C4-2B (cell line): ENCODE measurements at regions not wholly inside any gene's neighbourhood (a gene's known extent, or its start where the extent isn't known, plus 50 kb on each side); places are given as distances from the start of the nearest gene placed in this dataset.

Source experiments
- ZFX ChIP-seq: fragments of 450-650 bp; IDR thresholded peaks from 2 replicates; pipeline ENCODE4 v1.6.1; 2017
- TF ChIP-seq, protein P1 (sequence below): fragments of 450-650 bp; conservative IDR thresholded peaks from 2 replicates; pipeline ENCODE4 v1.5.1; 2017; ENCODE audit warnings: mild to moderate bottlenecking

GRCh38 chr7:45479781-45480180, 94.4 kb upstream of the ADCY1 start:
- TF ChIP-seq, protein P1, sequence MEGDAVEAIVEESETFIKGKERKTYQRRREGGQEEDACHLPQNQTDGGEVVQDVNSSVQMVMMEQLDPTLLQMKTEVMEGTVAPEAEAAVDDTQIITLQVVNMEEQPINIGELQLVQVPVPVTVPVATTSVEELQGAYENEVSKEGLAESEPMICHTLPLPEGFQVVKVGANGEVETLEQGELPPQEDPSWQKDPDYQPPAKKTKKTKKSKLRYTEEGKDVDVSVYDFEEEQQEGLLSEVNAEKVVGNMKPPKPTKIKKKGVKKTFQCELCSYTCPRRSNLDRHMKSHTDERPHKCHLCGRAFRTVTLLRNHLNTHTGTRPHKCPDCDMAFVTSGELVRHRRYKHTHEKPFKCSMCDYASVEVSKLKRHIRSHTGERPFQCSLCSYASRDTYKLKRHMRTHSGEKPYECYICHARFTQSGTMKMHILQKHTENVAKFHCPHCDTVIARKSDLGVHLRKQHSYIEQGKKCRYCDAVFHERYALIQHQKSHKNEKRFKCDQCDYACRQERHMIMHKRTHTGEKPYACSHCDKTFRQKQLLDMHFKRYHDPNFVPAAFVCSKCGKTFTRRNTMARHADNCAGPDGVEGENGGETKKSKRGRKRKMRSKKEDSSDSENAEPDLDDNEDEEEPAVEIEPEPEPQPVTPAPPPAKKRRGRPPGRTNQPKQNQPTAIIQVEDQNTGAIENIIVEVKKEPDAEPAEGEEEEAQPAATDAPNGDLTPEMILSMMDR, result no peak
- TF ChIP-seq ZFX, result no peak
